ENCODE measurements at regions not wholly inside any gene's neighbourhood (a gene's known extent, or its start where the extent isn't known, plus 50 kb on each side); places are given as distances from the start of the nearest gene placed in this dataset.

DNA sequence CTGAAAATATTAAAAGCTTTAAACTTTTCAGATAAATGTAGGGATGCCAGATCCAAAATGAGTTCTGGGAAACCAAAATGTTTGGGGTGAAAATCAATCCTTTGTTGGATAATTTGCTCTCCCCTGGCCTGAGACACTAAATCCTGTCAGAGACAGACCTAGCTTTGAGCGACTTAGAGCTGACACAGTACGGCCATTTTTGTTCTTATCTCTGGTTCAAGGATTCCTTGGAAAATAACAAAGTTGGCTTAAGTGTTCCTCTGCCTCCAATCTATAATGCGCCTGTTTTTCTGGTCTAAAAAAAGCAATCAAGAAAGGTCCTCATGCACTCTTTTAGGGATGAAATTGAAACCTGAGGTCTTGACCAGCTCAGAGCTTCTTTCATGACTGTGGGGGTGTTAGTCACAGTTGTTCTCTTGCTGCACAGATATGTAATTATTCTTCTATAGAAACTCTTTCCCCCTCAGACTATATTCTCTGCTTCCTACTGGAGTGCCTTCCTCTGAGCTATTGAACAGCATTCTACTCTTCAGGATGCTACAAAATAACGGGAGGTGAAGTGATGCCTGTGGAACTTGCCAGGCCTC is 52.3 kb upstream of the EGLN3 start:
- H3K9me3 ChIP-seq (ENCODE audit: control insufficient read depth in 1 of 2, insufficient read depth in 1 of 2, low read depth in 1 of 2, low read length in 2 of 2): no peaks in the 10 kb centered on the region
- ChIA-PET RAD21 (ENCODE audit: low non-redundant PET in 1 of 2, low total read pairs in 2 of 2, uncharacterized antibody in 2 of 2, unreplicated experiment in 2 of 2) (no interaction called here), CTCF (interaction anchor here (0.9 kb wide), 1 partner anchor 96 kb away, joined by 3 read pairs; no protein-coding TSS in a partner anchor), POLR2A (no interaction called here)
- DNase-seq (ENCODE audit: low read depth, low spot score) (no peak), ATAC-seq (no peak)
- H3K4me2 ChIP-seq (ENCODE audit: low read length): no peak overlapping the region
- intact Hi-C loops (cut with micrococcal nuclease): no loop called here
- BruUV-seq (replicated peaks): no TSS peak
- no peaks in the 10 kb centered on the region for H3K9me2 ChIP-seq (ENCODE audit: insufficient read depth)
- no peak overlapping the region for H3K27ac ChIP-seq (ENCODE audit: low read depth, low read length)
- H2AFZ ChIP-seq (ENCODE audit: low read depth, low read length, poor library complexity, severe bottlenecking): no peak overlapping the region
- no peaks in the 10 kb centered on the region for H3K79me2 ChIP-seq (ENCODE audit: insufficient read depth, low read length)
- H3K36me3 ChIP-seq (ENCODE audit: control insufficient read depth in 1 of 2, insufficient read depth in 2 of 2, low read length in 2 of 2): no peaks in the 10 kb centered on the region
- TF ChIP-seq, protein P1, sequence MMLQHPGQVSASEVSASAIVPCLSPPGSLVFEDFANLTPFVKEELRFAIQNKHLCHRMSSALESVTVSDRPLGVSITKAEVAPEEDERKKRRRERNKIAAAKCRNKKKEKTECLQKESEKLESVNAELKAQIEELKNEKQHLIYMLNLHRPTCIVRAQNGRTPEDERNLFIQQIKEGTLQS (IDR thresholded peaks at IDR 0.05): no peak
- TF ChIP-seq CBX3 (IDR thresholded peaks at IDR 0.05; ENCODE audit: low read depth) (no peak), POLR2A (IDR thresholded peaks at IDR 0.05; ENCODE audit: borderline replicate concordance, extremely low read depth, insufficient read depth, insufficient read length) (no peak), SIN3A (IDR thresholded peaks at IDR 0.05; ENCODE audit: low read depth) (no peak), TCF7L2 (IDR thresholded peaks at IDR 0.05; ENCODE audit: borderline replicate concordance, extremely low read depth, insufficient read depth, insufficient read length) (no peak), FOSL1 (IDR thresholded peaks at IDR 0.05; ENCODE audit: low read depth) (no peak), EZH2 (IDR thresholded peaks at IDR 0.05) (no peak), ELF1 (IDR thresholded peaks at IDR 0.05; ENCODE audit: borderline replicate concordance, low read depth) (no peak), JUND (IDR thresholded peaks at IDR 0.05) (no peak), SRF (IDR thresholded peaks at IDR 0.05; ENCODE audit: low read depth) (no peak), ZNF274 (IDR thresholded peaks at IDR 0.05; ENCODE audit: low read depth, low read length) (no peak), POLR2AphosphoS5 (IDR thresholded peaks at IDR 0.05; ENCODE audit: low read depth, low read length) (no peak), RAD21 (IDR thresholded peaks at IDR 0.05; ENCODE audit: low read depth) (no peak), CEBPB (IDR thresholded peaks at IDR 0.05; ENCODE audit: low read depth) (no peak)
- TF ChIP-seq, protein P2, sequence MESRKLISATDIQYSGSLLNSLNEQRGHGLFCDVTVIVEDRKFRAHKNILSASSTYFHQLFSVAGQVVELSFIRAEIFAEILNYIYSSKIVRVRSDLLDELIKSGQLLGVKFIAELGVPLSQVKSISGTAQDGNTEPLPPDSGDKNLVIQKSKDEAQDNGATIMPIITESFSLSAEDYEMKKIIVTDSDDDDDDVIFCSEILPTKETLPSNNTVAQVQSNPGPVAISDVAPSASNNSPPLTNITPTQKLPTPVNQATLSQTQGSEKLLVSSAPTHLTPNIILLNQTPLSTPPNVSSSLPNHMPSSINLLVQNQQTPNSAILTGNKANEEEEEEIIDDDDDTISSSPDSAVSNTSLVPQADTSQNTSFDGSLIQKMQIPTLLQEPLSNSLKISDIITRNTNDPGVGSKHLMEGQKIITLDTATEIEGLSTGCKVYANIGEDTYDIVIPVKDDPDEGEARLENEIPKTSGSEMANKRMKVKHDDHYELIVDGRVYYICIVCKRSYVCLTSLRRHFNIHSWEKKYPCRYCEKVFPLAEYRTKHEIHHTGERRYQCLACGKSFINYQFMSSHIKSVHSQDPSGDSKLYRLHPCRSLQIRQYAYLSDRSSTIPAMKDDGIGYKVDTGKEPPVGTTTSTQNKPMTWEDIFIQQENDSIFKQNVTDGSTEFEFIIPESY (IDR thresholded peaks at IDR 0.05; ENCODE audit: extremely low read depth, insufficient replicate concordance, low read length): no peak
- TF ChIP-seq, protein P3, sequence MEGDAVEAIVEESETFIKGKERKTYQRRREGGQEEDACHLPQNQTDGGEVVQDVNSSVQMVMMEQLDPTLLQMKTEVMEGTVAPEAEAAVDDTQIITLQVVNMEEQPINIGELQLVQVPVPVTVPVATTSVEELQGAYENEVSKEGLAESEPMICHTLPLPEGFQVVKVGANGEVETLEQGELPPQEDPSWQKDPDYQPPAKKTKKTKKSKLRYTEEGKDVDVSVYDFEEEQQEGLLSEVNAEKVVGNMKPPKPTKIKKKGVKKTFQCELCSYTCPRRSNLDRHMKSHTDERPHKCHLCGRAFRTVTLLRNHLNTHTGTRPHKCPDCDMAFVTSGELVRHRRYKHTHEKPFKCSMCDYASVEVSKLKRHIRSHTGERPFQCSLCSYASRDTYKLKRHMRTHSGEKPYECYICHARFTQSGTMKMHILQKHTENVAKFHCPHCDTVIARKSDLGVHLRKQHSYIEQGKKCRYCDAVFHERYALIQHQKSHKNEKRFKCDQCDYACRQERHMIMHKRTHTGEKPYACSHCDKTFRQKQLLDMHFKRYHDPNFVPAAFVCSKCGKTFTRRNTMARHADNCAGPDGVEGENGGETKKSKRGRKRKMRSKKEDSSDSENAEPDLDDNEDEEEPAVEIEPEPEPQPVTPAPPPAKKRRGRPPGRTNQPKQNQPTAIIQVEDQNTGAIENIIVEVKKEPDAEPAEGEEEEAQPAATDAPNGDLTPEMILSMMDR (IDR thresholded peaks at IDR 0.05 in 2 of 3, conservative IDR thresholded peaks at IDR 0.05 in 1 of 3; ENCODE audit: borderline replicate concordance in 1 of 3, insufficient read depth in 1 of 3, low read depth in 2 of 3, low read length in 2 of 3): no peak
- TF ChIP-seq, protein P4, sequence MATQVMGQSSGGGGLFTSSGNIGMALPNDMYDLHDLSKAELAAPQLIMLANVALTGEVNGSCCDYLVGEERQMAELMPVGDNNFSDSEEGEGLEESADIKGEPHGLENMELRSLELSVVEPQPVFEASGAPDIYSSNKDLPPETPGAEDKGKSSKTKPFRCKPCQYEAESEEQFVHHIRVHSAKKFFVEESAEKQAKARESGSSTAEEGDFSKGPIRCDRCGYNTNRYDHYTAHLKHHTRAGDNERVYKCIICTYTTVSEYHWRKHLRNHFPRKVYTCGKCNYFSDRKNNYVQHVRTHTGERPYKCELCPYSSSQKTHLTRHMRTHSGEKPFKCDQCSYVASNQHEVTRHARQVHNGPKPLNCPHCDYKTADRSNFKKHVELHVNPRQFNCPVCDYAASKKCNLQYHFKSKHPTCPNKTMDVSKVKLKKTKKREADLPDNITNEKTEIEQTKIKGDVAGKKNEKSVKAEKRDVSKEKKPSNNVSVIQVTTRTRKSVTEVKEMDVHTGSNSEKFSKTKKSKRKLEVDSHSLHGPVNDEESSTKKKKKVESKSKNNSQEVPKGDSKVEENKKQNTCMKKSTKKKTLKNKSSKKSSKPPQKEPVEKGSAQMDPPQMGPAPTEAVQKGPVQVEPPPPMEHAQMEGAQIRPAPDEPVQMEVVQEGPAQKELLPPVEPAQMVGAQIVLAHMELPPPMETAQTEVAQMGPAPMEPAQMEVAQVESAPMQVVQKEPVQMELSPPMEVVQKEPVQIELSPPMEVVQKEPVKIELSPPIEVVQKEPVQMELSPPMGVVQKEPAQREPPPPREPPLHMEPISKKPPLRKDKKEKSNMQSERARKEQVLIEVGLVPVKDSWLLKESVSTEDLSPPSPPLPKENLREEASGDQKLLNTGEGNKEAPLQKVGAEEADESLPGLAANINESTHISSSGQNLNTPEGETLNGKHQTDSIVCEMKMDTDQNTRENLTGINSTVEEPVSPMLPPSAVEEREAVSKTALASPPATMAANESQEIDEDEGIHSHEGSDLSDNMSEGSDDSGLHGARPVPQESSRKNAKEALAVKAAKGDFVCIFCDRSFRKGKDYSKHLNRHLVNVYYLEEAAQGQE (IDR thresholded peaks at IDR 0.05; ENCODE audit: low read depth): no peak
- TF ChIP-seq, protein P5, sequence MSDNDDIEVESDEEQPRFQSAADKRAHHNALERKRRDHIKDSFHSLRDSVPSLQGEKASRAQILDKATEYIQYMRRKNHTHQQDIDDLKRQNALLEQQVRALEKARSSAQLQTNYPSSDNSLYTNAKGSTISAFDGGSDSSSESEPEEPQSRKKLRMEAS (IDR thresholded peaks at IDR 0.05): no peak
- H3K9ac ChIP-seq (ENCODE audit: low read length): no peak overlapping the region
- no peaks in the 10 kb centered on the region for H3K4me1 ChIP-seq (ENCODE audit: control insufficient read depth in 1 of 2, insufficient read depth in 2 of 2, low read length in 2 of 2)
- H4K20me1 ChIP-seq (ENCODE audit: insufficient read depth): no peaks in the 10 kb centered on the region
- no peaks in the 10 kb centered on the region for H3K27me3 ChIP-seq (ENCODE audit: insufficient read depth, low read length)
- H3K4me3 ChIP-seq (replicated peaks in 1 of 2; ENCODE audit: low read depth in 1 of 2, low read length in 2 of 2): no peak overlapping the region

Measured in HCT116 (cell line).